ENCODE measurements at regions not wholly inside any gene's neighbourhood (a gene's known extent, or its start where the extent isn't known, plus 50 kb on each side); places are given as distances from the start of the nearest gene placed in this dataset.

- no peak overlapping the region for H3K9ac ChIP-seq (ENCODE audit: control insufficient read depth, extremely low read depth, insufficient read depth, low read length)
- FAIRE-seq (no peak), DNase-seq (ENCODE audit: low read depth, low spot score) (no peak)
- H3K4me2 ChIP-seq (ENCODE audit: control insufficient read depth, extremely low read depth, insufficient read depth, low read depth, low read length): no peak overlapping the region
- no peaks in the 10 kb centered on the region for H3K27me3 ChIP-seq (ENCODE audit: control insufficient read depth, extremely low read depth, insufficient read depth, low read length)
- H2AFZ ChIP-seq (ENCODE audit: control insufficient read depth, low read length): no peak overlapping the region
- H3K4me3 ChIP-seq (ENCODE audit: control insufficient read depth in 2 of 3, extremely low read depth in 1 of 3, insufficient read depth in 2 of 3, low read depth in 1 of 3, low read length in 3 of 3): no peak overlapping the region
- no peaks in the 10 kb centered on the region for H3K36me3 ChIP-seq (ENCODE audit: control insufficient read depth in 2 of 2, extremely low read depth in 1 of 2, insufficient read depth in 2 of 2, low read length in 2 of 2)
- dilution Hi-C loops (cut with MboI; ENCODE audit: extremely low pct_ligation_motif_present, low sequenced_read_pairs): no loop called here
- H3K9me1 ChIP-seq (ENCODE audit: control insufficient read depth, extremely low read depth, insufficient read depth, low read length): no peaks in the 10 kb centered on the region
- H4K20me1 ChIP-seq (ENCODE audit: control insufficient read depth, extremely low read depth, insufficient read depth, low read length): no peaks in the 10 kb centered on the region
- H3K79me2 ChIP-seq (ENCODE audit: control insufficient read depth, insufficient read depth, low read length): no peaks in the 10 kb centered on the region
- no peak overlapping the region for H3K27ac ChIP-seq (ENCODE audit: control insufficient read depth, insufficient read depth, low read length)
- no peaks in the 10 kb centered on the region for H3K4me1 ChIP-seq (ENCODE audit: control insufficient read depth, extremely low read depth, insufficient read depth, low read length)
- no peaks in the 10 kb centered on the region for H3K9me3 ChIP-seq (ENCODE audit: control insufficient read depth, low read depth, low read length)
- TF ChIP-seq CTCF (optimal IDR thresholded peaks at IDR 0.05 in 1 of 3, IDR thresholded peaks at IDR 0.05 in 1 of 3, conservative IDR thresholded peaks at IDR 0.05 in 1 of 3; ENCODE audit: extremely low read depth in 1 of 3, insufficient read depth in 2 of 3, low read length in 3 of 3) (no peak), EZH2 (IDR thresholded peaks at IDR 0.05; ENCODE audit: low read length) (no peak)
Measured at GRCh38 chrX:82087699-82088098, 885.8 kb downstream of the SH3BGRL start.

- Histone ChIP-seq H3K27ac (ENCODE audit: control insufficient read depth, insufficient read depth, low read length) (no peak overlapping the region), H2AFZ (ENCODE audit: control insufficient read depth, low read length) (no peak overlapping the region), H3K9ac (ENCODE audit: control insufficient read depth, extremely low read depth, insufficient read depth, low read length) (no peak overlapping the region), H3K79me2 (ENCODE audit: control insufficient read depth, insufficient read depth, low read length) (no peaks in the 10 kb centered on the region), H3K9me1 (ENCODE audit: control insufficient read depth, extremely low read depth, insufficient read depth, low read length) (no peaks in the 10 kb centered on the region), H3K4me1 (ENCODE audit: control insufficient read depth, extremely low read depth, insufficient read depth, low read length) (no peaks in the 10 kb centered on the region), H3K27me3 (ENCODE audit: control insufficient read depth, extremely low read depth, insufficient read depth, low read length) (no peaks in the 10 kb centered on the region), H3K4me3 (ENCODE audit: control insufficient read depth in 2 of 3, extremely low read depth in 1 of 3, insufficient read depth in 2 of 3, low read depth in 1 of 3, low read length in 3 of 3) (no peak overlapping the region), H4K20me1 (ENCODE audit: control insufficient read depth, extremely low read depth, insufficient read depth, low read length) (no peaks in the 10 kb centered on the region), H3K36me3 (ENCODE audit: control insufficient read depth in 2 of 2, extremely low read depth in 1 of 2, insufficient read depth in 2 of 2, low read length in 2 of 2) (no peaks in the 10 kb centered on the region), H3K4me2 (ENCODE audit: control insufficient read depth, extremely low read depth, insufficient read depth, low read depth, low read length) (no peak overlapping the region), H3K9me3 (ENCODE audit: control insufficient read depth, low read depth, low read length) (no peaks in the 10 kb centered on the region)
- DNase-seq (ENCODE audit: low read depth, low spot score) (no peak), FAIRE-seq (no peak)
- dilution Hi-C loops (cut with MboI; ENCODE audit: extremely low pct_ligation_motif_present, low sequenced_read_pairs): no loop called here
- TF ChIP-seq EZH2 (IDR thresholded peaks at IDR 0.05; ENCODE audit: low read length) (no peak), CTCF (optimal IDR thresholded peaks at IDR 0.05 in 1 of 3, IDR thresholded peaks at IDR 0.05 in 1 of 3, conservative IDR thresholded peaks at IDR 0.05 in 1 of 3; ENCODE audit: extremely low read depth in 1 of 3, insufficient read depth in 2 of 3, low read length in 3 of 3) (no peak)
Measured at GRCh38 chrX:82092307-82092706, 890.4 kb downstream of the SH3BGRL start.
